Mucosa of descending colon (tissue), 3 donors: ENCODE measurements at regions not wholly inside any gene's neighbourhood (a gene's known extent, or its start where the extent isn't known, plus 50 kb on each side); places are given as distances from the start of the nearest gene placed in this dataset.

Source experiments
- ATAC-seq: fragments of 200-7000 bp; cut with Tn5 transposase; one replicate; pipeline ENCODE4 v1.9.1; 2020; ENCODE audit warnings: mild to moderate bottlenecking, moderate library complexity
- DNase-seq, 3 donors: peaks; one replicate each; pipeline ENCODE4 v3.0.0-alpha.2; 2020
- H3K36me3 ChIP-seq: fragments of 200-600 bp; one replicate; pipeline ENCODE4 v1.8.0; 2021; ENCODE audit warnings: low read depth, mild to moderate bottlenecking
- H3K4me1 ChIP-seq: fragments of 200-600 bp; one replicate; pipeline ENCODE4 v1.8.0; 2021; ENCODE audit warnings: low read depth, mild to moderate bottlenecking
- H3K4me3 ChIP-seq: fragments of 200-600 bp; one replicate; pipeline ENCODE4 v1.8.0; 2021; ENCODE audit warnings: mild to moderate bottlenecking
- H3K9me3 ChIP-seq: fragments of 200-600 bp; one replicate; pipeline ENCODE4 v1.8.0; 2021; ENCODE audit warnings: mild to moderate bottlenecking
- CTCF ChIP-seq: fragments of 200-600 bp; IDR thresholded peaks from one replicate; pipeline ENCODE4 v1.8.0; 2022; ENCODE audit warnings: antibody characterized with exemption, mild to moderate bottlenecking
- intact Hi-C, 2 donors: fragments of 100-400 bp; cut with DNase I in 1 of 2; cut with micrococcal nuclease in 1 of 2; formaldehyde crosslinking; loops; one replicate each; pipeline versions ENCODE4 v1.11.0 to v1.11.1; 2022; cut with DNase I, micrococcal nuclease
- donor health status: DM: no; HTN: no; CAD: no; lungs with moderate emphysema.
- donor health status: DM: no; HTN: no; CAD: no.
- donor health status: DM: no; HTN: yes; CAD: no.

GRCh38 chr2:21821672-21822227 is 698.0 kb downstream of the TDRD15 start:
- no peaks in the 10 kb centered on the region for H3K36me3 ChIP-seq
- DNase-seq (no peak), ATAC-seq (no peak)
- H3K4me1 ChIP-seq = no peaks in the 10 kb centered on the region
- no peaks in the 10 kb centered on the region for H3K9me3 ChIP-seq
- no peak for TF ChIP-seq CTCF
- intact Hi-C loops = no loop called here
- no peak overlapping the region for H3K4me3 ChIP-seq

DNA sequence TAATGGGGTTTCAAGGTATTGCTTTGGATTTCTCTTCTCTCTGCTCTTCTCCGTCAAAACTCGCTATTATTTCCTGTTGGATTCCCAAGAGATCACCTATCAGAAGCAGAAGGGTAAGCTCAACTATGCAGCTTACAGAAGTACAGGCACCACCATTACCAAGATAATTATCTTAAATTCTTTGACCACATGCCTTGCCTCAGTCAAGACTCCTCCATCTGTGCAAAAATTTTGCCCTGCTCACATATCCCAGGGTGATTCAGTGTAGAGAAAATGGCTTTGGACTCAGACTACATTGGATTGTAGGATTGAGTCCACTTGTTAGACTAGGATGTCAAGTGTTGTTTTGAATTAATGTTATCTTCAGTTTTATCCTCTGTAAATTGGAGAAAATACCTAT is 698.7 kb downstream of the TDRD15 start:
- no peaks in the 10 kb centered on the region for H3K9me3 ChIP-seq
- DNase-seq = no peak
- no peak for ATAC-seq
- no peak overlapping the region for H3K4me3 ChIP-seq
- no peaks in the 10 kb centered on the region for H3K4me1 ChIP-seq
- no peaks in the 10 kb centered on the region for H3K36me3 ChIP-seq
- intact Hi-C loops = no loop called here
- TF ChIP-seq CTCF = no peak

DNA sequence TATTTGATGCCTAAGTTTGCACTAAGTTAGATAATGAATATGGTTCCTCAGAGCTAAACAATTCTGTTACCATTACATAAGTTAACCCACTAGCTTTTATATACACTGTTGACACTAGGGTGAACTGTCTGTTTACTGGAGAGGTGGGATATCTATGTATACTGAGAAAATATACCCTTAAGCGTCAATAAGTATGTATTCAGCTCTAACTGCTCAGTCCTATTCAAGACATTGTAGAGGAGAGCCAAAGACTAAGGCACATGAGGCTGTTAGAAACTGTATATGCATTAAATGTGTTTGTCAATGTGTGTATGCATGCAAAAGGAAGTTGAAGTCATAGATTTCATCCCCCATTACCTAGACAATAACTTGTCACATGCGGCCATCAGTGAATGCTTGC is 710.0 kb downstream of the TDRD15 start:
- ATAC-seq = no peak
- DNase-seq = no peak
- no peak for TF ChIP-seq CTCF
- no peaks in the 10 kb centered on the region for H3K9me3 ChIP-seq
- no peak overlapping the region for H3K4me3 ChIP-seq
- H3K36me3 ChIP-seq = no peaks in the 10 kb centered on the region
- H3K4me1 ChIP-seq = no peaks in the 10 kb centered on the region
- intact Hi-C loops = no loop called here

GRCh38 chr2:21836261-21836660 is 712.5 kb downstream of the TDRD15 start:
- Histone ChIP-seq H3K36me3 (no peaks in the 10 kb centered on the region), H3K4me3 (no peak overlapping the region), H3K9me3 (no peaks in the 10 kb centered on the region), H3K4me1 (no peaks in the 10 kb centered on the region)
- TF ChIP-seq CTCF = no peak
- ATAC-seq (no peak), DNase-seq (no peak)
- intact Hi-C loops = no loop called here

DNA sequence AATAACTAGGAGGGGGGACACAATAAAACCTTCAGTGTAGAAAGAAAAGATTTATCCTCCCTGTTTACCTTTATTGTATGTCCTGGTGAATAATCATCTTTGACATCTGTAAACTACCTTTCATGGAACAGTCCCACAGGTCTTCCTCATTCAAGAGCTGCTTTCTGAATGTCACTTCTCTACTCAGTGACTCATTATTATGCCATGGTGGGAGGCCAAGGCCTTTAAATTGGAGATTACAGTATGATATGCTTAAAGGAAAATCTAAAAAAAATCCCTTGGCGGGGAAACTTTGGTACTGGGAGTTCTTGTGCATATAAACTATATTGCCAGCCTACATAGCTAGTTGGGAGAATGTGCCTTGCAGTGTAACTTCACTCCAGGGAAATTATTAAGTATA is 713.0 kb downstream of the TDRD15 start:
- TF ChIP-seq CTCF = no peak
- no peak for DNase-seq
- no peak for ATAC-seq
- Histone ChIP-seq H3K4me3 (no peak overlapping the region), H3K9me3 (no peaks in the 10 kb centered on the region), H3K36me3 (no peaks in the 10 kb centered on the region), H3K4me1 (no peaks in the 10 kb centered on the region)
- intact Hi-C loops = no loop called here
